ENCODE measurements at regions not wholly inside any gene's neighbourhood (a gene's known extent, or its start where the extent isn't known, plus 50 kb on each side); places are given as distances from the start of the nearest gene placed in this dataset.
"Not testable (repeated sequence)": the region's sequence is repeated elsewhere in the genome, so short reads cannot be mapped to it uniquely, and the experiment has no call there.

DNA sequence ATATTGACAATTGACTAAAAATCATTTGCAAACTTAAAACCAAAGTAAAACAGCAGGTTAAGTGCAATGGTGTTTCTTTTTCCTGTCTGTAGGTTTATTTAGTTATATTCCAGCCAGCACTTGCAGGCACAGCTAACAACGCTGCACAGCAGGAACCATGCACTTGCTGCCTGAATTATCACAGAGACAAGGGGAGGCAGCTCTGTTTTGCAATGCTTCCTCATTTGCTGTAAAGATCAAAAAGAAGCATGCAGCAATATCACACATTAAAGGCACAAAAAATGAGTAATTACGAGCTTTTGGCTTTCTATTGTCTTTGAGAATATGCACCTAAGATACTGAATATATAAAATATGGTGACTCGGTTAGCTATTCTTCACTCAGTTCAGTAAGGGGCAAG is 241.9 kb downstream of the EPHA7 start:
- no peak overlapping the region for H3K4me2 ChIP-seq
- no peaks in the 10 kb centered on the region for H3F3A ChIP-seq (ENCODE audit: insufficient read depth, low read depth)
- no peaks in the 10 kb centered on the region for H3K4me1 ChIP-seq (replicated peaks; ENCODE audit: insufficient read depth)
- intact Hi-C loops (cut with micrococcal nuclease; ENCODE audit: unreplicated experiment): no loop called here
- no peak overlapping the region for H3K4me3 ChIP-seq
- no peak overlapping the region for H3K27ac ChIP-seq
- no peak for DNase-seq
- no peaks in the 10 kb centered on the region for H3K36me3 ChIP-seq (ENCODE audit: low read depth)
- CTCF ChIA-PET: no interaction called here
- POLR2A ChIA-PET (ENCODE audit: unreplicated experiment): no interaction called here
- no TSS peak for BruUV-seq (replicated peaks)
- TF ChIP-seq, protein P1, sequence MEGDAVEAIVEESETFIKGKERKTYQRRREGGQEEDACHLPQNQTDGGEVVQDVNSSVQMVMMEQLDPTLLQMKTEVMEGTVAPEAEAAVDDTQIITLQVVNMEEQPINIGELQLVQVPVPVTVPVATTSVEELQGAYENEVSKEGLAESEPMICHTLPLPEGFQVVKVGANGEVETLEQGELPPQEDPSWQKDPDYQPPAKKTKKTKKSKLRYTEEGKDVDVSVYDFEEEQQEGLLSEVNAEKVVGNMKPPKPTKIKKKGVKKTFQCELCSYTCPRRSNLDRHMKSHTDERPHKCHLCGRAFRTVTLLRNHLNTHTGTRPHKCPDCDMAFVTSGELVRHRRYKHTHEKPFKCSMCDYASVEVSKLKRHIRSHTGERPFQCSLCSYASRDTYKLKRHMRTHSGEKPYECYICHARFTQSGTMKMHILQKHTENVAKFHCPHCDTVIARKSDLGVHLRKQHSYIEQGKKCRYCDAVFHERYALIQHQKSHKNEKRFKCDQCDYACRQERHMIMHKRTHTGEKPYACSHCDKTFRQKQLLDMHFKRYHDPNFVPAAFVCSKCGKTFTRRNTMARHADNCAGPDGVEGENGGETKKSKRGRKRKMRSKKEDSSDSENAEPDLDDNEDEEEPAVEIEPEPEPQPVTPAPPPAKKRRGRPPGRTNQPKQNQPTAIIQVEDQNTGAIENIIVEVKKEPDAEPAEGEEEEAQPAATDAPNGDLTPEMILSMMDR (conservative IDR thresholded peaks at IDR 0.05): no peak
- TF ChIP-seq EZH2 (IDR thresholded peaks at IDR 0.05; ENCODE audit: low read depth): no peak
- no peaks in the 10 kb centered on the region for H3K9me2 ChIP-seq (ENCODE audit: insufficient read depth)
- H2AFZ ChIP-seq: no peak overlapping the region
- no peaks in the 10 kb centered on the region for H4K20me1 ChIP-seq (ENCODE audit: insufficient read depth)
- no peaks in the 10 kb centered on the region for H3K9me3 ChIP-seq (ENCODE audit: insufficient read depth, low read depth)
- H3K27me3 ChIP-seq (ENCODE audit: insufficient read depth, low read depth): no peaks in the 10 kb centered on the region
- no peaks in the 10 kb centered on the region for H3K79me2 ChIP-seq (ENCODE audit: low read depth)

DNA sequence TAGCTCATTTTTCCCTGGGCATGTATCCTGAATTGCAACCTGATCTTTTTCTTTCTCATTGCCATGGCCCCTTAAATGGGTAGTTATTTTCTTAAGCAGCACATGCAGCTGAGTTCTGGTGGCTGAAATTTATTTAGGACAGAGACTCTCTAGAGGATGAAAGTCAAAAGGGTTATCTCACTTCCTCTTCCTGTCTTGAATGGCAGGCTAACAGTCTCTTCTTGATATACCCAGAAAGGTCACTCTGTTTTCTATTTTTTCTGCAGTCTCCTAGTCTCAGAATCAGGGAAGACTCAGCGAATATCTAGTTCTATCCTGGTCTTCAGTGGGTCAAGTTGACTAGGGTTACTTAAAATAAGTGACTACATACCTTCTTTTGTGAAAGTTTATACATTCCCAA is 243.3 kb downstream of the EPHA7 start:
- CTCF ChIA-PET: no interaction called here
- no TSS peak for BruUV-seq (replicated peaks)
- TF ChIP-seq EZH2 (IDR thresholded peaks at IDR 0.05; ENCODE audit: low read depth): no peak
- TF ChIP-seq, protein P1 (conservative IDR thresholded peaks at IDR 0.05): no peak
- Histone ChIP-seq H3K9me3 (ENCODE audit: insufficient read depth, low read depth) (no peaks in the 10 kb centered on the region), H3K36me3 (ENCODE audit: low read depth) (no peaks in the 10 kb centered on the region), H3F3A (ENCODE audit: insufficient read depth, low read depth) (no peaks in the 10 kb centered on the region), H3K4me3 (no peak overlapping the region), H2AFZ (no peak overlapping the region), H3K9me2 (ENCODE audit: insufficient read depth) (no peaks in the 10 kb centered on the region), H3K4me2 (no peak overlapping the region), H4K20me1 (ENCODE audit: insufficient read depth) (no peaks in the 10 kb centered on the region), H3K27ac (no peak overlapping the region), H3K4me1 (replicated peaks; ENCODE audit: insufficient read depth) (no peaks in the 10 kb centered on the region), H3K79me2 (ENCODE audit: low read depth) (no peaks in the 10 kb centered on the region), H3K27me3 (ENCODE audit: insufficient read depth, low read depth) (no peaks in the 10 kb centered on the region)
- POLR2A ChIA-PET (ENCODE audit: unreplicated experiment): no interaction called here
- DNase-seq: no peak
- intact Hi-C loops (cut with micrococcal nuclease; ENCODE audit: unreplicated experiment): no loop called here

GRCh38 chr6:93173573-93173972 is 245.8 kb downstream of the EPHA7 start:
- H3K4me1 ChIP-seq (replicated peaks; ENCODE audit: insufficient read depth); H4K20me1 ChIP-seq (ENCODE audit: insufficient read depth); H3K9me3 ChIP-seq (ENCODE audit: insufficient read depth, low read depth); intact Hi-C loops (cut with micrococcal nuclease; ENCODE audit: unreplicated experiment); BruUV-seq (replicated peaks); H3F3A ChIP-seq (ENCODE audit: insufficient read depth, low read depth); H3K4me3 ChIP-seq; H3K36me3 ChIP-seq (ENCODE audit: low read depth); DNase-seq; POLR2A ChIA-PET (ENCODE audit: unreplicated experiment); H3K9me2 ChIP-seq (ENCODE audit: insufficient read depth); H3K27me3 ChIP-seq (ENCODE audit: insufficient read depth, low read depth); H3K79me2 ChIP-seq (ENCODE audit: low read depth); H3K4me2 ChIP-seq; H3K27ac ChIP-seq; H2AFZ ChIP-seq; CTCF ChIA-PET: not testable (repeated sequence)

- Histone ChIP-seq H3K36me3 (ENCODE audit: low read depth) (no peaks in the 10 kb centered on the region), H2AFZ (no peak overlapping the region), H3K4me3 (no peak overlapping the region), H3F3A (ENCODE audit: insufficient read depth, low read depth) (no peaks in the 10 kb centered on the region), H3K27ac (no peak overlapping the region), H3K9me3 (ENCODE audit: insufficient read depth, low read depth) (no peaks in the 10 kb centered on the region), H3K27me3 (ENCODE audit: insufficient read depth, low read depth) (no peaks in the 10 kb centered on the region), H3K4me1 (replicated peaks; ENCODE audit: insufficient read depth) (no peaks in the 10 kb centered on the region), H3K4me2 (no peak overlapping the region), H4K20me1 (ENCODE audit: insufficient read depth) (no peaks in the 10 kb centered on the region), H3K79me2 (ENCODE audit: low read depth) (no peaks in the 10 kb centered on the region), H3K9me2 (ENCODE audit: insufficient read depth) (no peaks in the 10 kb centered on the region)
- TF ChIP-seq, protein P1 (conservative IDR thresholded peaks at IDR 0.05): no peak
- TF ChIP-seq EZH2 (IDR thresholded peaks at IDR 0.05; ENCODE audit: low read depth): no peak
- POLR2A ChIA-PET (ENCODE audit: unreplicated experiment): no interaction called here
- no TSS peak for BruUV-seq (replicated peaks)
- intact Hi-C loops (cut with micrococcal nuclease; ENCODE audit: unreplicated experiment): no loop called here
- CTCF ChIA-PET: no interaction called here
- no peak for DNase-seq
Observed at GRCh38 chr6:93165850-93166430, 253.4 kb downstream of the EPHA7 start.
